HG03095 (cell line): ENCODE measurements at regions not wholly inside any gene's neighbourhood (a gene's known extent, or its start where the extent isn't known, plus 50 kb on each side); places are given as distances from the start of the nearest gene placed in this dataset.
"Not testable (repeated sequence)": the region's sequence is repeated elsewhere in the genome, so short reads cannot be mapped to it uniquely, and the experiment has no call there.

Experiments
- ATAC-seq: cut with Tn5 transposase; IDR thresholded peaks from one replicate; pipeline ENCODE4 v1.9.1; 2021; ENCODE audit warnings: moderate library complexity; ENCODE audit not compliant: unreplicated experiment

DNA sequence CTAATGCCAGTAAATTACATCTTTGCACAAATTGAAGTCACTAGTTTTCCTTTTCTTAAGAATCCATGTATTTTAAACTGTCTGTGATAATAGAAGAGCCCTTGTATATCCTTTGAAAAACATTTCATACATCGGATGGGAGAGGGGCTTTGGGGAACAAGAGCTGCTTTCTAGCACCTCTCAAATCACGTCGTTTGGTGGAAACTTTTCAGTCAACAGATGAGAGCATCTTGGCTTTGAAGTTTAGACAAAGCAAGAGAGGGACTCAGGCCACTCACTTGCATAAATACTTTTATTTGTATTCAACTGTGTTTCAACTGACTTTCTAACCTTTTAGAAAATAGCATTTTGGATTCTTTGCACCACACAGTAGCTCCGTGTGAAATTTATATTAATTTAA lies 502.3 kb upstream of the IMPG1 start:
- ATAC-seq, result no peak

DNA sequence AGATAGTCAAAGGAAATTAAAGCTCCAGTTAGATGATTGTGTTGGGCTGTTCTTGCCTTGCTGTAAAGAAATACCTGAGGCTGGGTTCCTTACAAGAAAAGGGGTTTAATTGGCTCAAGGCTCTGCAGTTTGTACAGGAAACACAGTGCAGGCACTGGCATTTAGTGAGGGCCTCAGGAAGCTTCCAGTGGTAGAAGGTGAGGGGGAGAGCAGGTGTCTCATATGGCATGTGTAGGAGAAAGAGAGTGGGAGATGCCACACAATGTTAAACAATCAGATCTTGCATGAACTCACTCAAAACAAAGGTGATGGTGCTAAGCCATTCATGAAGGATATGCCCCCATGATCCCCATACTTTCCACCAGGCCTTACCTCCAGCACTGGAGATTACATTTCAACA lies 493.5 kb upstream of the IMPG1 start:
- no peak for ATAC-seq

DNA sequence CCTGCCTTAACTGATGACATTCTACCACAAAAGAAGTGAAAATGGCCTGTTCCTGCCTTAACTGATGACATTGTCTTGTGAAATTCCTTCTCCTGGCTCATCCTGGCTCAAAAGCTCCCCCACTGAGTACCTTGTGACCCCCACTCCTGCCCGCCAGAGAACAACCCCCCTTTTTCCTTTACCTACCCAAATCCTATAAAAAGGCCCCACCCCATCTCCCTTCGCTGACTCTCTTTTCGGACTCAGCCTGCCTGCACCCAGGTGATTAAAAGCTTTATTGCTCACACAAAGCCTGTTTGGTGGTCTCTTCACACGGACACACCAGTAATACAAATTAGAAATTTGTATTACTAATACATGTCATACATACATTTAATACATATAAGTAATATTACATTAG lies 489.9 kb upstream of the IMPG1 start:
- ATAC-seq, result not testable (repeated sequence)

DNA sequence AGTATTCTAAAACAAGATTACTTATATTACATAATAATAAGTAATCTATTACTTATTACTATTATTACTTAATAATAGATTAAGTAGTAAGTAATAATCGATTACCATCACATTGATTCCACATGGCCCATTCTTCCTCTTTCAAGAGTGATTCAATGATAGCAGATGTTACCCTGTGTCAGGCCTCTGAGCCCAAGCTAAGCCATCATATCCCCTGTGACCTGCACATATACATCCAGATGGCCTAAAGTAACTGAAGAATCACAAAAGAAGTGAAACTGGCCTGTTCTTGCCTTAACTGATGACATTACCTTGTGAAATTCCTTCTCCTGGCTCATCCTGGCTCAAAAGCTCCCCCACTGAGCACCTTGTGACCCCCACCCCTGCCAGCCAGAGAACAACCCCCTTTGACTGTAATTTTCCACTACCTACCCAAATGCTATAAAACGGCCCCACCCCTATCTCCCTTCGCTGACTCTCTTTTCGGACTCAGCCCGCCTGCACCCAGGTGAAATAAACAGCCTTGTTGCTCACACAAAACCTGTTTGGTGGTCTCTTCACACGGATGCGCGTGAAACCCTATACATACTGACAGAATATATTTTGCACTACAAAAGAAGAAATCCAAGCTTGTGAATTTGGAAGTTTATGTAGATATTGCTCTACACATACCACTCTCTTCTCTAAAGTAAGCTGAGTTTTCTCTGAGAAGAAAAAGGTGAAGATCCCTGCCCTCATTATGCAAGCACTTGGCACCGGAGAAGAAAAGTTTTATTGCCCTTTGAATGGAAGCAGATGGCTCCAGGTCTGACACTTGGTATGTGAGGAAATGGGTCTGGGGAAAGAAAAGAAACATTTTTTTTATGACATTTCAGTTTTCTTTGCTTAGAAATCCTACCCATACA lies 488.6 kb upstream of the IMPG1 start:
- ATAC-seq, result not testable (repeated sequence)

DNA sequence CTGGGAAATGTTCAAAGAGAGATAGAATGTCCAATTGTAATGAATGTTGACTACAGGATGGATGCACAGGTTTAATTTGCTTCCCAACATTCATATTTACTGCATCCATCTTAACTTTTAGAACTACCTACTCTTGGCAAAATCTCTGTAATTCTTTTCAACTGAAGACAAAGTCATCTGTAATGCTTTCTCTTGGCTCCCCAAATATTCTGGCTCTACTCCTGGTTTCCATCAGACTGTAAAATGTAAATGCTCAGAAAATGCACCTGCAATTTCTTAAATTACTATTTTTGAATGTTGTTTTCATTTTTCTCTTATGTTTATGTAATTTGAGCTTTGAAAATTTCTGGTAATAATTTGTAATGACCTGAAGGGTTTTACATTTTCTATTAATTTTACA lies 480.8 kb upstream of the IMPG1 start:
- no peak for ATAC-seq

DNA sequence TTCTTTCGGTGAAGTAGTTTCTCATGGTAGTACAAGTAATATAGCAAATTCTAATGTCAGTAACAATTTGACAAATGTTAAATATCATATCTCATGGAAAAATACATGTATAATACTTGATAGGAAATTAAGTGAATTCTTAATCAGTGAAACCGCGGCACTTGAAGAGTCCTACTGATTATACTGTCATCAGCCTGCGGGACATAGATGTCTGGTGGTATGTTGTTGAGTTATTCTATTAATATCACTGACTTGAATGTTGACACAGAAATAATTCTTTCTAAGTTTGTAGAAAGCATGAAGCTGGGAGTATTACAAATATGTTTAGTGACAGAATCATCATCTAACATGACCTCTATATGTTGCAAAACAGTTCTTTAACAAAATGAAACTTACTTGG lies 479.8 kb upstream of the IMPG1 start:
- no peak for ATAC-seq

DNA sequence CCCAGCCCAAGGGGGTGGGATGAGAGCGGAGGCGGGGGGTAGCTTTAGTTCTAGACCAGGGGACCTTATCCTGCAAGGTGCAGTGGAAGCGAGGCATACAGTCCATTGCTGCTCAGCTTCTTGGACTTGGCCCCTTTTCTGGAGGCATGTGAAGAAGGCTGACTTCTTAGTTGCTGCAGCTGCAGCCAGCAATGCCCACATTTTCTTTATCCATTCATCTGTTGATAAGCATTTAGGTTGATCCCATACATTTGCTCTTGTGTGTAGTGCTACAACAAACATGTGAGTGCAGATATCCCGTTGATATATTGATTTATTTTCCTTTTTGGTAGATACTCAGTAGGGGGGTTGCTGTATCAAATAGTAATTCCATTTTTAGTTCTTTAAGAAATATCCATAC lies 461.2 kb upstream of the IMPG1 start:
- ATAC-seq, result no peak

DNA sequence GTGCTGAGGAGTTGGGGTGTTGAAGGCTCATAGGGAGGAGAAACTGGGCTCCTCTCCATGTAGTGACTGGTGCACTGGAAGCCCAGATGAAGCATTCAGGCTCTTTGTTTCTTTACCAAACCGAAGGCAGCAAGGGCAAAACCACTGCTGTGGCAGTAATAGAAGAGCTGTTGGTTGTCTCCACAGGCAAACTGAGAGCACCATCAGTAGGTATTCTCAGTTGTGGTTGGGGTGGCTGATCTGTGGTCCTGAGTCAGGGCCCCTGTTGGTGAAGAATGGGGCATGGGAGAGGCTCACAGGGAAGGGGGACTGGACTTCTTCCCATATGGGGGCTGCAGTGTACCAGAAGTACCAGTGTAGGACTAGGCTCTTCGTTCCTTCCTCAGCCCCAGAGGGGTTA lies 460.2 kb upstream of the IMPG1 start:
- ATAC-seq, result no peak

DNA sequence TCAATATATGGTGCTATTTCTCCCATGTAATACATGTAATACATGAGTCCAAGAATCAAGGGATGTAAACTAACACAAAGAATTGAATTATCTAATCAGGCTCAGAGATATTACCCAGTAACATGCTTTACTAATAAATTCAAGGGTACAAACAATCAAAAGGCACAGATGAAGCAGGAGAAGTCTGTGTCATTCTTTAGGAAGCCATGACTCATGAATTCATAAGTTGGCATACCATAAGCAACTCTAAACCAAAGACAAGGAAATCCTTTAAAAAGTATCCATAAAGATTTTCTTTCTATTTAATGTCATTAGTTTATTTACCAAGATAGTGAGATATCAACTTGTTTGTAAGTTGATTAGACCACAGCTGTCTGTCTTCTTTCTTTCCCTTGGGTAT lies 446.0 kb upstream of the IMPG1 start:
- no peak for ATAC-seq

DNA sequence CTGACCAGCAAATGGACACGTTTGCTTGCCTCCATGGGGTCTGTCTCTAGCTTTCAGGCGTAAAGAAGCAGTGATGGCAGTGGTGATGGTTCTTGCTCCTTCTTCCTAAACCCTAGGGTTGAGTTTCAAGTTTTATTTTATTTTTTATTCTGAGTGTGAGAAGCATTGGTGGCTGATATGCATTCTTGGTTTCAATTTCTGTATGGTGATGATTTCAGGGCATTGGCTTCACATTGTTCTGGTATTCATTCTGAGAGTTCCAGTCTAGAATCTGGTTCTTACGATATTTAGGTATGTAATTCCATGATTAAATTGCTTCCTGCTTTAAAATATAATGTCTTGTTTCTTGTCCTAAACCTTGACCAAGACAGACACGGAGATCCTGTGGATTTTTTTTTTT lies 444.5 kb upstream of the IMPG1 start:
- ATAC-seq, result no peak

DNA sequence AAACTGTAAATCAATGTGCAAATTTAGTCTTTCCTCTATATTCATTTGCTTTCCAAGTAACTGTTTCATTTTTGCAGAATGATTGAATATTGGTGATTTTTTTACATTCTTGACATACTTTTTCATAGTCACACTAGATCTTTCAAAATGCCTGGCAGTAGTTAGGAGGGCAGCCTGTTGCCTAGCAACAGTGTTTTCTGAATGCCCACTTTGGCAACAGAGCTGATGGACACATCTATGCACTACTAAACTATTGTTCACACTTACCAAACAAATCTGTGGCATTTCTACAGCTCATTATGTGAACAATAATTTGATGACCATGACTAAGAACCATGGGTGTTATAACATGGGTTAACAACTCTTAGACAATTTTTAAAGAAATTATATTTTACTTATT lies 438.0 kb upstream of the IMPG1 start:
- no peak for ATAC-seq

DNA sequence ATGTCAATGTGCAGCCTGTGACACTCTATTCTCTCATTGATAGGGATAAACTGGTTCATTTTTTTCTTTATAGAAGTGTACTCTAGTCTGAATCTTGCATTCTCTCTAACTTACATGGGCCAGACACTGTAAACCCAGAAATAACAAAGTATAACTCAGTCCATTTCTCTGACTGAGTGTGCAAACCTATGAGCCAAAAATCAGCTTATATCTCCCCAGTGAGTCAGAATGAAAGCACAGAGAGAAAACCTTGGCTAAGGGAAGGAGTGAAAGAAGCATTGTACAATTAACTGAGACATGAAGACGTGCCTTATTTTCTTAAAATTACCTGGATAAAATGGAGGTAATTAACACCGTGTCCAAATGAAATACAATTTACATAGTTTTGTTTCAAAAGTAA lies 436.9 kb upstream of the IMPG1 start:
- no peak for ATAC-seq

DNA sequence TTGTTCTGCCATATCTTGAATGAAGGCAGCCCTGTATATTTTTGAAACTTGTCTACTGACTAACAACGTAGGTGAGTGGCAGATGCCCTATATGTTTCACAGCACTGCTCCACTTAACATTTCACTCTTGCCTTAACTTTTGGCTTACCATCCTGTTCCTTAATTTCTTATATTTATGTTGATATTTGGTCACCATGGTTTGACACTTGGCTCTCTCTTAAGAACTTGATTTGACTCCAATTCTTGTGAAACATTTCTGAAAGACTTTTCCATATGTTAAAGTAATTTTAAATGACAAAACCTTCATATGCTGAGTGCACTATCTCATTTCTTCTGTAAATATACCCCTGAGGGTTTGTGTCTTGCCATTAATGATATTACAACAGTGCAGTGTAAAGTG lies 434.3 kb upstream of the IMPG1 start:
- ATAC-seq, result no peak

DNA sequence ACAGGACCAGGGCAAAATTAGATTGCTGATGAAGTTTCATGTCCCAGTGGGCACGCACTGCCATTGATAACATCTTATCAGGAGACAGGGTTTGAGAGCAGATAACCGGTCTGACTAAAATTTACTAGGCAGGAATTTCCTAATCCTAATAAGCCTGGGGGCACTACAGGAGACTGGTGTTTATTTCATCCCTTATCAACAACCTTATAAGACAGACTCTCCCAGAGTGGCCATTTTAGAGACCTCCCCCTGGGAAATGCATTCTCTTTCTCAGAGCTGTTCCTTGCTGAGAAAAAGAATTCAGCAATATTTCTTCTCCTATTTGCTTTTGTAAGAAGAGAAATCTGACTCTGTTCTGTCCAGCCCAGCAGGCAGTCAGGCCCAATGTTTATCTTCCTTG lies 423.4 kb upstream of the IMPG1 start:
- no peak for ATAC-seq

DNA sequence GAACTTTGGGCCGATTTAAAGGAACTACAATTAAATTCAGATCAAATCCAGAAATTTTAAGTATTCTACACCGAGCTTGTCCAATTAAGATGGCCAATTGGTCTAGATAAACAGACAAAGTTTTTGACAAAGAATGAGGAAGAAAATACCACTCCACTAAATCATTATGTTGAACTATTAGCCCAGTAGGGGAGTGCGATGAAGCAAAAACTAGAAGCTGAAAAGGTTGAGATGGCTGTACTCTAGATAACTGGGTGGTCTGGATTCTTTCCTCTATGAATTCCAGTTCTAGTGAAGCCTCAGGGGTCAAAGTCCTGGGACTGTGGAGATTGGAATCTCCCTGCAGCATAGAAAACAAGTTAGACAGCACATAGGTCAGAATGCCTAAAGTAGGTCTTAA lies 418.9 kb upstream of the IMPG1 start:
- ATAC-seq, result not testable (repeated sequence)

DNA sequence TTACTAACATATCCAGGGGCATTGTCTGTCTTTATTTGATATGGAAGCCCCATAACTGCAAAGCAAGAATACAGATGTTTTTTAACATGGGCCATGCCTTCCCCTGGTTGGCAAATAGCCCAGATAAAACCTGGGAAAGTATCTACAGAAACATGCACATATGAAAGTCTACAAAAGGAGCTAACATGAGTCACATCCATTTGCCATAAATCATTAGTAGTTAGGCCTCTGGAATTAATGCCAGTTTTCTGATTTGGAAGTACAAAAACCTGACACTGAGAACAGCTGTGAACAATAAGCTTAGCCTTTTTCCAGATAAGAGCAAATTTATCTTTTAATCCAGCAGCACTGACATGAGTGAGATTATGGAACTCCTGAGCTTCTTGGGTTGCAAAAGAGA lies 418.0 kb upstream of the IMPG1 start:
- no peak for ATAC-seq

DNA sequence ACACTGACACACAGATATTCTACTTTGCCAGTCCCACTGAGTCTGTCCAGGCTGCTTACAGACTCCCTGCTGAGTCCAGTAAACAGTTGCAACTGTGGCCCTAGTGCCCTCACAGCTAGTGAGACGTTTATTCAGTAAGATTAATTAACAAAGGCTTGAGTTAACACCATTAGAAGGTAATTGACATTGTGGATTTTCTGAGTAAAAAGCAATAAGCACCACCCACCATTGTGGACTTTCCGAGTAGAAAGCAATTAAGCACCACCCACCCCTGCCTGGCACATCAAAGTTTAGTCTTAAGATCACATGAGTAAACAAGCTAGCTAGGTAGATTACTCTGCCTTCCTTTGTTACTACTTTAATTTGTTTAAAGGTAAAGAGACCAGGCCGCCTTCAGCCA lies 408.6 kb upstream of the IMPG1 start:
- no peak for ATAC-seq

DNA sequence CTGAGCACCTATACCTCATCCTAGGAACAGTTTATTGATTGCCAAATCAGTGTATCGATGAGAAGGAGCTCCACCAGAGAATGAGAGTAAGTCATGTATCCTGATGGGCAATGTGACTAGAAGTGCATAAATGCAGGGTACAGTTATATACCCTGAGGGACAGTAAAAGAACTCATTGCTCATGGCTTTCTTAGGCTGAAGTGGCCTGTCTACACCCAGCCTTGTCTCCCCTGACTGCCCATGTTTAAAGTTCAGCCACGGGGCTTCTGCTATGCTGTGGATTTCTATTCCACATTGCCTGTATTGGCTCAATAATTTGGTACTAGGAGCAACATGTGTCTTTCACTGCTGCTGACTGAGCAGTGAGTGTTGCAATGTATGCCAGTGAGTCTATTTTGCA lies 400.4 kb upstream of the IMPG1 start:
- no peak for ATAC-seq

DNA sequence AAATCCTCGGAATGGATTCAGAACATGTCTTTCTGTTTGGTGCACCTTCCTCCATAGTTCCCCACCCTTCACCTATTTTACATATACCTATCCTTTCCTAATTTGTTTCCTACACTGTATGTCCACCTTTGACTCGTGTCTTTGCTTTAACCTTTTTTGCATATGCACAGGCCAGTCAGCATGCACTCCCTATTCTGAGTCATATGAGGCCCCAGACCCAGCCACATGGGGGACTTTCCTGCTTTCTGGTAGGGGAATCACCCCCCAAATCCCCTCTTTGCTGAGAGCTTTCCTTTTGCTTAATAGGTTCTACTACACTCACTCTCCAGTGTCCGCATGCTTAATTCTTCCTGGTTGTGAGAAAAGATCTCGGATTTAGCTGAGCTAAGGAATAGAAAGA lies 393.8 kb upstream of the IMPG1 start:
- ATAC-seq, result no peak

DNA sequence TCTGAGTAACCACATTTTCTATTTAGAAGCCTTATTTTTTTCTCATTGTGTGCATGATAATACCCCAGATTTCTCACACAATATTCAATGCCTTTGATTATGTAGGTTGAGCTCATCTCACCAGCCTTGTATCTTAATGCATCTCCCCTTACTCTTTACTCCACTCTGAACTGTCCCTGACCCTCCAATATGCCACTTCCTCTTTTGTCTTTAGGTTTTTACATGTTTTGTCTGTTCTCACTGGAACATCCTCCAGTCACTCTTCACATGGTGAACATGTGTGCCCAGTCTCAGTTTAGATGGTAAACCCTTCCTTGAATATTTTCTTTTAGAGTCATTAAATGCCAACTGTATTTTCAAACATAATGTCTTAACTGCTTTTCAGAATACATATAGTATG lies 392.9 kb upstream of the IMPG1 start:
- ATAC-seq, result no peak

DNA sequence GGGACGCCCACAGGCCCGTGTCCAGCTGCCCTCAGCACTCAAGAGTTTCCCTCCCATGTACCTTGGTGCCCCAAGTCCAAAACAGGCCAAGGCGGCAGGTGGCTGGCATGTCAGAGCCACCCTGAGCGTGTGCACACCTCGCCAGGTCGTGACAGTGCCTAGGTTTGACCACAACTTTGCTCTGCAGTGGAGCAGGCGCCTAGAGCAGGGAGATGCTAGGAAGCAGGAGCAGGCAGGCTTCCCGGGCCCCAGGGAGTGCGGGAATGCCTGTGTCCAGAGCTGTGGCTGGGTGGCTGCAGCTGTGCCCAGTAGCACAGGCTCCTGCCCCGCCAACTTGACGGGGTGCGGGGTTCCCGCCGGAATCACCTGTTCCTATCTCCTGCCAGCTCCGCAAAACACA lies 380.8 kb upstream of the IMPG1 start:
- no peak for ATAC-seq

DNA sequence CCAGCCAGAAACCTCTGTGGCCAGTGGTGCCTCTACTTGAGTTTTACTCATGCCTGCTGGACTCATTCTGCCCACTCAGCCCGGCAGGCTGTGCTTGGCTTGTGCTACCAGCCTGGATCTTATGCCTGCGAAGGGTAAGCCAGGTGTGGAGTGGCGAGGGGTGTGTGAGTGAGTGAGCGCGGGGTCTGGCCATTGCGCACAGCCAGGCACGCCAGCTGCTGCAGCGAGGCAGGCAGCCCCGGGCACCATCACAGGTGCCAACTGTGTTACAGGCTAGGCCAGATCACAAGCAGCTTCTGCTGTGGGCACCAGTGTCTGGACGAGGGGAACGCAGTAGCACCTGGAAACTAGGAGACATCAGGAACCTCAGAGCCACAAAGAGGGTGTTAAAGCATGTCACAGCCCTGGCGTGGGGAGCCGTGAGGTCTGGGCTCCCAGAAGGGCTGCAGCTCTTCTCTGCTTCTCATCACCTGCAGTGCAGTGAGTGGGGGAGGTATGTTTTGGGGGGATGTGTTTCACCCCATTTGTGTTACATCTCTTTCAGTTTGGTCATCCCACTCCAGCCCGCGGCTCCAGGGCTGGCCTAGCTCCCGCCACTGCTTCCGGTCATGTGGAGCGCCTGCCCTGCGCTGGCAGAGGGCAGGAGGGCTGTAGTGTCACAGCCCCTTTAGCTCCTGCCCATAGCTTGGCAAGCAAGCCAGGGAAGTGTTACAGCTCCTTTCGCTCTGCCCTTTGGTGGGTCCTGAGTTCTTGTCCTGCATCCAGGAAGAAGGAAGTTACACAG lies 379.7 kb upstream of the IMPG1 start:
- no peak for ATAC-seq
